HL-60 (cell line): ENCODE measurements at regions not wholly inside any gene's neighbourhood (a gene's known extent, or its start where the extent isn't known, plus 50 kb on each side); places are given as distances from the start of the nearest gene placed in this dataset.

Source experiments
- DNase-seq, 2 experiments: peaks; one replicate each; pipeline ENCODE4 v3.0.0-alpha.2; 2010 to 2020; ENCODE audit warnings: low read depth in 1 of 2, low spot score in 1 of 2
- H3K27ac ChIP-seq: fragments of 250-450 bp; sonication (Bioruptor Pico); replicated peaks from 2 replicates; pipeline ENCODE4 v1.5.1; 2020; ENCODE audit warnings: mild to moderate bottlenecking, moderate library complexity
- H3K27me3 ChIP-seq: fragments of 250-450 bp; sonication (Bioruptor Pico); 2 replicates; pipeline ENCODE4 v1.5.1; 2021; ENCODE audit warnings: mild to moderate bottlenecking, moderate library complexity; ENCODE audit not compliant: insufficient read depth, poor library complexity, severe bottlenecking
- H3K4me3 ChIP-seq: replicated peaks from 2 replicates; pipeline ENCODE4 v1.5.1; 2011; ENCODE audit warnings: mild to moderate bottlenecking, control low read depth, low read length; ENCODE audit not compliant: insufficient read depth
- CTCF ChIP-seq: IDR thresholded peaks from one replicate; pipeline ENCODE4 v1.5.1; 2011; ENCODE audit warnings: low read length, control low read depth, inconsistent platforms; ENCODE audit not compliant: insufficient read depth
- GABPA ChIP-seq: IDR thresholded peaks from 2 replicates; pipeline ENCODE4 v1.6.1; 2012; ENCODE audit warnings: low read depth
- POLR2AphosphoS5 ChIP-seq: IDR thresholded peaks from 2 replicates; pipeline ENCODE4 v1.6.1; 2012; ENCODE audit warnings: low read depth
- REST ChIP-seq: IDR thresholded peaks from 2 replicates; pipeline ENCODE4 v1.6.1; 2012; ENCODE audit warnings: low read depth; ENCODE audit not compliant: insufficient replicate concordance
- SPI1 ChIP-seq: IDR thresholded peaks from 2 replicates; pipeline ENCODE4 v1.6.1; 2012; ENCODE audit warnings: low read depth, mild to moderate bottlenecking, borderline replicate concordance

GRCh38 chr2:133838642-133839365 lies 270.5 kb upstream of the NCKAP5 start:
- Histone ChIP-seq H3K27me3 (no peaks in the 10 kb centered on the region), H3K27ac (no peak overlapping the region), H3K4me3 (no peak overlapping the region)
- TF ChIP-seq REST (no peak), GABPA (no peak), POLR2AphosphoS5 (no peak), SPI1 (no peak), CTCF (no peak)
- DNase-seq, result no peak

- Histone ChIP-seq H3K27me3 (no peaks in the 10 kb centered on the region), H3K27ac (no peak overlapping the region), H3K4me3 (no peak overlapping the region)
- no peak for DNase-seq
- no peak for TF ChIP-seq REST
- TF ChIP-seq SPI1, result no peak
- TF ChIP-seq GABPA, result no peak
- no peak for TF ChIP-seq CTCF
- TF ChIP-seq POLR2AphosphoS5, result no peak
Observed at GRCh38 chr2:133839677-133840076, 271.4 kb upstream of the NCKAP5 start.

GRCh38 chr2:133840761-133841160 lies 272.5 kb upstream of the NCKAP5 start:
- no peak for DNase-seq
- no peaks in the 10 kb centered on the region for H3K27me3 ChIP-seq
- no peak overlapping the region for H3K4me3 ChIP-seq
- TF ChIP-seq GABPA (no peak), CTCF (no peak), REST (no peak), POLR2AphosphoS5 (no peak), SPI1 (no peak)
- H3K27ac ChIP-seq, result no peak overlapping the region
